GM18517 (cell line): ENCODE measurements at regions not wholly inside any gene's neighbourhood (a gene's known extent, or its start where the extent isn't known, plus 50 kb on each side); places are given as distances from the start of the nearest gene placed in this dataset.
A peak's percentile ranks its signal among the peaks of the same experiment; 100 is the strongest.

Experiments used
- ATAC-seq: cut with Tn5 transposase; IDR thresholded peaks from one replicate; pipeline ENCODE4 v1.9.1; 2021; ENCODE audit warnings: mild to moderate bottlenecking, moderate library complexity; ENCODE audit not compliant: unreplicated experiment

DNA sequence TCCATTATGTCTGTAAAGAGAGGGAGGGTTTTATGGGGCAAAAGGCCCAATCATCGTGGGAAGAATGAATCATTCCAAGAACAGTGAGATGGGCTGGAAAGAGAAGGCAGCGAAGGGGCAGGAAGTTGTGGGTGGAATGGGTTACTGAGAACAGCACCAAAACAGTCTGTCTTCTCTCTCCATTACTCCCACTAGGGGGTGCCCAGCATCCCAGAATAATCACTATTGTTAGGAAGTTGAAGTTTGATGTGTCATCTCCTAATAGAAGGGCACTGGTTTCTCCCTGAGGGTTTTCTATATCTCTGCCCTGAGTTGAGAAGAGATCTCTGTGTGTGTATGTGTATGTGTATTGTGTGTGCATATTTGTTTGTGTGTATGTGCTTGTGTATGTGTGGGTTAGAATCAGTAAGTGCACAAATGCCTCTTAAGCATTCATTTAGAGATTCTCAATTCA lies 76.6 kb upstream of the MAP4K3 start:
- peak; percentile 88 for ATAC-seq

GRCh38 chr2:39514825-39515224 lies 77.7 kb upstream of the MAP4K3 start:
- ATAC-seq: no peak

DNA sequence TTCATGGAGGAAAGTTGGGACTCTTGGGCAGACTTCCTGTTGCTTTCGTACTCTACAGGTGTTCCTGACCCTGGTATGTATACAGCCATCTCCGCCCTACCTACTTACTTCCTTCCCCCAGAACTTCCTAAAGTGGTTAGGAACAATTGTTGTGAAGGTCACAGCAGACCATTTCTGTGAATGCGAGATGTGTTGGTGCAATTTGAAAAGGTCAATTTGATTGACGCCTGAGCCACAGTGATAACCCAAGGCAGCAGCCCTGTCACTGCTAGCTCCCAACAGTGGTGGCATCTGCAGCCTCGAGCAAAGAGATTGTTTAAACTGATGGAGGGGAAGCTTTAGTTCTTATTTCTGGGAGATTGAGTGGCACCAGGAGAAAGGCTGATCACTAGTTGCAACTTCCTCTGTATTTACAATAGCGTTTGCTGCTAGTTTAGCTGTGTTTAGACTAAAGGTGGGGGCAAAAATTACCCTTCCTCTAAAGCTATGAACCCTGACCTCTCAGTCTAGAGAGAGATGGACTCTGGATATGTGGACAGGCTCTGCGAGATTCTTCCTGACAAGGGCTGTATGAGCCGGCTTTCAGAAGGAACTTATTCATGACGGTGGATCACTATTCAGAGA lies 78.3 kb upstream of the MAP4K3 start:
- no peak for ATAC-seq

GRCh38 chr2:39515897-39516346 lies 78.8 kb upstream of the MAP4K3 start:
- ATAC-seq: no peak

DNA sequence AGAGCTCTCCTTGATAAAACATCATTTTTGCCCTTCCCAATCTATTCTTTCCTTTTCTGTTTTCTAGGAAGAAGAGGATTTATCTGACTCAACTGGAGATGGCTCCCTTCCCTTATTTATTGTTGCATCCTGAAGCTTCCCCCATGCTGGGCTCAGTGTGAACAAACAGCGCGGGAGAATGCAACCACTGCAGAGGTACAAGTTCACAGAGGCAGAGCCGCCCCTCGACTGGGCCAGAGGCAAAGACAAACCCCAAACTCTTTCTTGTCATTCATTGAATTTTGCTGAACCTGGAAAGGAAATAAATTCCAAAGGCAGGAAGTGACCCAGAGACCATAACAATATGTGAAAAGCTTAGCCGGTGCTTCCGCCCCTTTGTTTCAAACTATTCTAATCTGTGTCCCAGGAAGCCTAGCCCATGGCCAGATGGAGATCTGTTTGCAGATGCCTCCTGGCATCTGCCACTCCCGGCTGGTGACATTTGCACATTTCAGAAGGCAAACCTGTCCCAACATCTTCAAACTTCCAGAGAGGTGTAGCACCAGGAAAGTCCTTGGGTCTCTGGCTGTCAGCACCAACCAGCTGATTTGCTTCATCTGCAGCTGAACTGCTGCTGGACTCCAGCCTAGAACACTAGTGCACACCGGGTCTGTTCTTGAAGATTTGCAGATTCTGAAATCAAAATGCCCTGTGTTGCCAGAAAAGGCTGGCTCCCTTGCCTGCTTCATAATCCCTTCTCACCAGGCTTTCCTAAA lies 79.4 kb upstream of the MAP4K3 start:
- no peak for ATAC-seq

GRCh38 chr2:39517102-39517436 lies 80.0 kb upstream of the MAP4K3 start:
- no peak for ATAC-seq

DNA sequence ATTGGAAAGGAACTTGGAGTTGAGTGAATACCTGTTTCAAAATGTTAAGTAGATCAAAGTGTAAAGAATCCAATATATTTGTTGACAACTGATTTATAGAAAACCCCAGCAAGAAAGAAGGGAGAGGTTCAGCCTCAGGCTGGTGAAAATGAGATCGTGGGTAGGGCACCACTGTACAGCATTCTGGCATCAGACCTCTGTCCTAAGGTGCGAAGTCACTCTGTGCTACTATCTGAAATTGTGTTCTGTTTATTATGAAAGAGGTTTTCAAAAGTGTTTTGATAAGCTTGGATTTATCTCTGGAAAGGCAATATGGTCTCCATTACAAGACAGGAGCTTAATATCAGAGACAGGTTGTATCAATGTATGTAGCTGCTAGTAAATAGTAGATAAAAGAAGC lies 80.5 kb upstream of the MAP4K3 start:
- ATAC-seq: no peak

- no peak for ATAC-seq
Measured at GRCh38 chr2:39519886-39520285, 82.8 kb upstream of the MAP4K3 start.

DNA sequence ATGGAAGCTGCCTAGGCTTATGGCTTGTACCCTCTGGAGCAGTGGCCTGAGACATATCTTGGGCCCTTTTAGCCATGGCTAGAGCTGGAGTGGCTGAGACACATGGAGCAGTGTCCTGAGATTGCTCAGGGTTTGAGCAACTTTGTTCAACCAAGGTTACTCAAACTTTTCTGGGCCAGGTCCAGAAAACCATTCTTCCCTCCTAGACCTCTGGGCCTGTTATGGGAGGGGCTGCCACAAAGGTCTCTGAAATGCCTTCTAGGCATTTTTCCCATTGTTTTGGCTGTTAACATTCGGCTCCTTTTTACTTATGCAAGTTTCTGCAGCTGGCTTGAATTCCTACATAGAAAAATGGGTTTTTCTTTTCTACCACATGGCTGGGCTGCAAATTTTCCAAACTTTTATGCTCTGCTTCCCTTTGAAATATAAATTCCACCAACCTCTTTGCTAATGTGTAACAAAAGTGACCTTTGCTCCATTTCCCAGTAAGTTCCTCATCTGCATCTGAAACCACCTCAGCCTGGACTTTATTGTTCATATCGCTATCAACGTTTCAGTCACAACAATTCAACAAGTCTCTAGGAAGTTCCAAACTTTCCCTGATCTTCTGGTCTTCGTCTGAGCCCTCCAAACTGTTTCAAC lies 84.9 kb upstream of the MAP4K3 start:
- no peak for ATAC-seq

DNA sequence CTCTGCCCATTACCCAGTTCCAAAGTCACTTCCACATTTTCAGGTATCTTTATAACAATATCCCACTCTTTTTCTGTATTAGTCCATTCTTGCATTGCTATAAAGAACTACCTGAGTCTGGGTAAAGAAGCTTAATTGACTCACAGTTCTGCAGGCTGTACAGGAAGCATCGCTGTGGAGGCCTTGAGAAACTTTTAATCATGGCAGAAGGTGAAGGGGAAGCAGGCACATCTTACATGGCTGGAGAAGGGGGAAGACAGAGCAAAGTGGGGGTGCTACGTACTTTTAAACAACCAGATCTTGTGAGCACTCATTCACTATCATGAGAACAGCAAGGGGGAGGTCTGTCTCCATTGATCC lies 85.4 kb upstream of the MAP4K3 start:
- no peak for ATAC-seq

GRCh38 chr2:39523308-39524044 lies 86.4 kb upstream of the MAP4K3 start:
- ATAC-seq: no peak

DNA sequence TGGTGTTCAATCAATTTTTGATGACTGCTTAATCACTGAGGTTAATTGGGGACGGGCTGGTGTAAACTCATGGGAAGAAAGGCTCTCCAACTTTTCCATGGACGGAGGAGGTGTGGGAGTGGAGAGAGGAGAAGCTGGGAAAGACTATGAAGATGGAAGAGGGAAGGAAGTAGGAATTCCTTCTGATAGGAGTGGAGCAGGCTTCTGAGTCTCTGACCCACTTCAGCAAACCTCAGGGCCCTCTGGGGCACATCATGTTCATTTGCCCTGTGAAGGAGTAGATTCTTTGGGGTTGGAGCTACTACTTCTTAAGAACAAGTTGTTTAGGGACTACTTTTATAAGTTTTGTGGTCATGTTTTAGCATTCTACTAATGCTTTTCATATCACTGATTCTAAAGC lies 87.0 kb upstream of the MAP4K3 start:
- no peak for ATAC-seq

GRCh38 chr2:39524756-39525635 lies 87.9 kb upstream of the MAP4K3 start:
- ATAC-seq: no peak

GRCh38 chr2:39525636-39526412 lies 88.7 kb upstream of the MAP4K3 start:
- no peak for ATAC-seq

GRCh38 chr2:39528701-39529100 lies 91.6 kb upstream of the MAP4K3 start:
- ATAC-seq: no peak

GRCh38 chr2:39529836-39530235 lies 92.8 kb upstream of the MAP4K3 start:
- no peak for ATAC-seq

DNA sequence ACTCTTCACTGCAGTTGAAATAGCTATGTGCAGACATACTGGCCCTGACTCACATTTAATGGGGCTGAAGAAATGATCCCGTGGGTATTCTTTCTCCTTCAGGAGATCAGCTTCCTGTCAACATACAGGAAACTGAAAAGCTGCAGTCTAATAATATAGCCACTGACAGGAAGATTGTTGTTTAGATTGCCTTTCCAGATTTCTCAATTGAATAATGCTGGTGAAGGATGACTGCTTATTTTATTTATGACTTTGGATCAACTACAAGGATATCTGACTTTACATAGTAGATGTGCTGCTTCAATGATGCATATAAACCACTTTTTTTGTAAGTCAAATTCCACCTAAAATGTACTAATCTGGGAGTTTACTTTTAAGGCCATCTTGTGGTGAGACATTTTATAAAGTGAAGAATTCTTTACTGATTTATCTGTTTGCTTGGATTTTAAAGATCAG lies 93.4 kb upstream of the MAP4K3 start:
- no peak for ATAC-seq

- ATAC-seq: no peak
Measured at GRCh38 chr2:39531220-39531777, 94.2 kb upstream of the MAP4K3 start.

DNA sequence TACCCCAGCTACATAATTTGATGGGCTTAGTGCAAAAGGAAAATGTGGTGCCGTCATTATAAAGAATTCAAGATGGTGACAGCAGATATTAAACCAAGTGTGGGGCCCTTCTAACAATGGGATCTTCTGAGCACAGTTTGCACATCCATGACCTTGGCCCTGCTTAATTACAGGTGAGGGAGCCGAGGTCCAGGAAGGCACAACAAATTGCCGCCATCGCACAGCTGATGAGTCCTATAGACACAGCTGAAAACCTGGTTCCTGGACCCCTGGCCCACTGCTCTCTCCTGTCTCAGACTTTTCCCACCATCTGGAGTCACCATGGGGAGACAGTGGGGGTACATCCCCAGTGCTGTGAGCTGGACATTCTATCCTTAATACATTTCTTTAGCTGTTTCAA lies 95.8 kb upstream of the MAP4K3 start:
- no peak for ATAC-seq
